ENCODE measurements at regions not wholly inside any gene's neighbourhood (a gene's known extent, or its start where the extent isn't known, plus 50 kb on each side); places are given as distances from the start of the nearest gene placed in this dataset.
"Not testable (repeated sequence)": the region's sequence is repeated elsewhere in the genome, so short reads cannot be mapped to it uniquely, and the experiment has no call there.

DNA sequence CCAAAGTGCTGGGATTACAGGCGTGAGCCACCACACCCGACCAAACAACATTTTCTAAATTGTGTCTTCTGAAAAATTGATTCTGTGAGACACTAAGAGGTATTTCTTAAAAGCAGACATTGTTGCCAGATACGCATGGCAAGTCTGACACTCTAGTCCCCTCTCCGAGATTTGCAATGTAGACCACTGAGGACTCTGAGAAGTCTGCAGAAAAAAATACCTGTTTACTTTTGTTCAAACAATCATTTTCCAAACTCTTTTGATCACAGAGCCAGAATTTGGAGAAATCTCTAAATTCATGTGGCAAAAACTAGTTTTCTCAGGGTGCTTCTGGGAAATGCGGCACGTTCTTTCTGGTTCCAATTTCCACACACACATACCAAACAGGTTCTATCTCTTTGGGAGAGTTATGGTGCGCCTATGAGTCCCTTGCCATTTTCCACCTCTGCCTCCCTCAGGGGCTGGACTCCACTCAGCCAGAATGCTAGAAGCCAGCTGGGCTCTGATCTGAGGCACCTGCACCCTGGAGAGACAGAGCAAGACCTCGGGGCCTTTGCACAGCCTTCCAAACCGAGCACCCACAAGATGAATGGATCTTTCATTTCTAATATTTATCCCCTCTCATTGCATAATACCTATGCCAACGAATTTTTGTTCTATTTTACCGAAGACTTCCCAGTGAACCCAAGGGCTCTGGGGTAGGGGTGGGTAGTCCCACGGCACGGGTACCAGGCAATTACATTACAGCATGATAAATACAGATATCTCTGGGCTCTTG lies 152.7 kb downstream of the MYCN start:
- peaks cover 5% of the 10 kb centered on the region for H3K9me3 Mint-ChIP-seq (ENCODE audit: unreplicated experiment)
- H3K36me3 Mint-ChIP-seq (ENCODE audit: unreplicated experiment): no peaks in the 10 kb centered on the region
- DNase-seq: no peak
- H3K4me1 Mint-ChIP-seq (ENCODE audit: low read depth, unreplicated experiment): peaks cover 3% of the 10 kb centered on the region
- H3K27me3 Mint-ChIP-seq (ENCODE audit: unreplicated experiment): peaks cover 7% of the 10 kb centered on the region
- no peak overlapping the region for H3K4me3 Mint-ChIP-seq (ENCODE audit: unreplicated experiment)
- no peak overlapping the region for H3K27ac Mint-ChIP-seq (ENCODE audit: unreplicated experiment)
- no peak for TF ChIP-seq CTCF (IDR thresholded peaks at IDR 0.05; ENCODE audit: partially characterized antibody, unreplicated experiment)

DNA sequence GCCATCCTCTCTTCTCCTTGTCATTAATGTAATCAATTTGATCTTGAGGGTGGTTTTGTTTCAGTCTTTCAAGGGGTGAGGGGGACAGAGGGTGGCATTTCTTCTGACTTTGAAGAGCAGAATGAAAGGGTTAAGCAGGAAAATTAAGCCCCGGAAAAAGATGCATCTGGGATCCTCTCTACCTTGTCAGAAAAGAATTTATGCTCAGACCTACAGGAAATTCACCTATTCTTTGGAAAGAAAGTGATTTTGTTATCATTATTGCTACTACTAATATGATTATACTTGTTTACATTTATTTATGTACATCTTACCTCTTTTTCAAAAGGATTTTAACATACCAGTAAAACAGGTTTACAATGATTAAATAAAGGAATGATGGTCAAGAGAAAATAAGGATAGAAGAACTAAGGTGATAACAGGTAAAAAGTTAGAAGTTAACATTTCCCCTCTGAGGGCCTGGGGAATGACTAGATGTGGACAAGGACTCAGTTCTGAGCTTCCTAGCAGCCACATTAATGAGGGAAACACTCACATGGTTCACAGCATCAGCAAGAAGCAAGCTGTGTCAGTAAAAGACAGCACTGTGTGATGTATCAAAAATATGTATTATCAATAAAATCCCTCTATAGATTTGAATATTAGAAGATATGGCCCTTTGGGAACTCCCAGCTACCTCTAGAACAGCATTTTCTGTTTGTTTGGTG lies 151.4 kb downstream of the MYCN start:
- no peak for DNase-seq
- no peaks in the 10 kb centered on the region for H3K36me3 Mint-ChIP-seq (ENCODE audit: unreplicated experiment)
- no peak overlapping the region for H3K27ac Mint-ChIP-seq (ENCODE audit: unreplicated experiment)
- no peak overlapping the region for H3K4me3 Mint-ChIP-seq (ENCODE audit: unreplicated experiment)
- H3K4me1 Mint-ChIP-seq (ENCODE audit: low read depth, unreplicated experiment): peaks cover 3% of the 10 kb centered on the region
- peaks cover 7% of the 10 kb centered on the region for H3K27me3 Mint-ChIP-seq (ENCODE audit: unreplicated experiment)
- H3K9me3 Mint-ChIP-seq (ENCODE audit: unreplicated experiment): peaks cover 5% of the 10 kb centered on the region
- no peak for TF ChIP-seq CTCF (IDR thresholded peaks at IDR 0.05; ENCODE audit: partially characterized antibody, unreplicated experiment)

GRCh38 chr2:16090650-16091575 lies 150.6 kb downstream of the MYCN start:
- no peak for TF ChIP-seq CTCF (IDR thresholded peaks at IDR 0.05; ENCODE audit: partially characterized antibody, unreplicated experiment)
- Mint-ChIP-seq H3K9me3 (ENCODE audit: unreplicated experiment) (peaks cover 5% of the 10 kb centered on the region), H3K4me3 (ENCODE audit: unreplicated experiment) (no peak overlapping the region), H3K36me3 (ENCODE audit: unreplicated experiment) (no peaks in the 10 kb centered on the region), H3K4me1 (ENCODE audit: low read depth, unreplicated experiment) (peaks cover 3% of the 10 kb centered on the region), H3K27me3 (ENCODE audit: unreplicated experiment) (peaks cover 7% of the 10 kb centered on the region), H3K27ac (ENCODE audit: unreplicated experiment) (no peak overlapping the region)
- DNase-seq: no peak

GRCh38 chr2:16089491-16089890 lies 149.1 kb downstream of the MYCN start:
- H3K9me3 Mint-ChIP-seq (ENCODE audit: unreplicated experiment); H3K27ac Mint-ChIP-seq (ENCODE audit: unreplicated experiment); H3K36me3 Mint-ChIP-seq (ENCODE audit: unreplicated experiment); DNase-seq; H3K4me1 Mint-ChIP-seq (ENCODE audit: low read depth, unreplicated experiment); H3K4me3 Mint-ChIP-seq (ENCODE audit: unreplicated experiment); H3K27me3 Mint-ChIP-seq (ENCODE audit: unreplicated experiment): not testable (repeated sequence)

DNA sequence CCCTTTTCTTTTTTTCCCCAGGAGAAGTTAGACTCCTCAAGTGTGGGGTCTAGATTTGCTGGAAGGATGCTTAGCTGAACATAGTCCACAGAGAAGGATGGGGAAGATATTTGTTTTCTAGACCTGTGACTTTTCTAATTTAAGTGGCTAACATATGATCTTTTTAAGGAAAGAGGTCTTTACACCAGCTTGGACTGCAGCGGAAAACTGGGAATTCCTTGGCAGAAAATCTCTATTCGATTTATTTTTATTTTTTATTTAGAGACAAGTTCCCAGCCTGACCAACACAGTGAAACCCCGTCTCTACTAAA lies 148.4 kb downstream of the MYCN start:
- Mint-ChIP-seq H3K36me3 (ENCODE audit: unreplicated experiment) (no peaks in the 10 kb centered on the region), H3K4me3 (ENCODE audit: unreplicated experiment) (no peak overlapping the region), H3K4me1 (ENCODE audit: low read depth, unreplicated experiment) (peaks cover 9% of the 10 kb centered on the region), H3K27ac (ENCODE audit: unreplicated experiment) (no peak overlapping the region), H3K9me3 (ENCODE audit: unreplicated experiment) (peaks cover 5% of the 10 kb centered on the region), H3K27me3 (ENCODE audit: unreplicated experiment) (peaks cover 7% of the 10 kb centered on the region)
- DNase-seq: no peak
- TF ChIP-seq CTCF (IDR thresholded peaks at IDR 0.05; ENCODE audit: partially characterized antibody, unreplicated experiment): no peak
